Lower leg skin (tissue), 3 donors: ENCODE measurements at regions not wholly inside any gene's neighbourhood (a gene's known extent, or its start where the extent isn't known, plus 50 kb on each side); places are given as distances from the start of the nearest gene placed in this dataset.

ENCODE experiments used
- CTCF ChIP-seq, 3 donors: fragments of 450-650 bp; IDR thresholded peaks; one replicate each; pipeline ENCODE4 v1.5.1; 2016; ENCODE audit warnings: antibody characterized with exemption in 3 of 3, mild to moderate bottlenecking in 3 of 3, moderate library complexity in 2 of 3
- POLR2A ChIP-seq, 2 donors: fragments of 450-650 bp; IDR thresholded peaks; one replicate each; pipeline ENCODE4 v1.6.1; 2016 to 2017; ENCODE audit warnings: antibody characterized with exemption in 2 of 2, mild to moderate bottlenecking in 1 of 2, moderate library complexity in 1 of 2

- TF ChIP-seq CTCF (IDR thresholded peaks at IDR 0.05) (no peak), POLR2A (IDR thresholded peaks at IDR 0.05) (no peak)
Observed at GRCh38 chr3:164375995-164376394, 702.3 kb downstream of the SI start.
